Ectodermal cell (in vitro differentiated cells): ENCODE measurements at regions not wholly inside any gene's neighbourhood (a gene's known extent, or its start where the extent isn't known, plus 50 kb on each side); places are given as distances from the start of the nearest gene placed in this dataset.

Source experiments
- H3K27ac ChIP-seq: 2 replicates; pipeline ENCODE4 v1.7.0; 2013; ENCODE audit warnings: mild to moderate bottlenecking, low read depth, low read length; ENCODE audit not compliant: insufficient read depth, poor library complexity, severe bottlenecking
- H3K27me3 ChIP-seq: 2 replicates; pipeline ENCODE4 v1.7.0; 2013; ENCODE audit warnings: mild to moderate bottlenecking, low read length; ENCODE audit not compliant: insufficient read depth, control insufficient read depth, poor library complexity, severe bottlenecking
- H3K36me3 ChIP-seq: one replicate; pipeline ENCODE4 v1.7.0; 2013; ENCODE audit warnings: low read length; ENCODE audit not compliant: control insufficient read depth, insufficient read depth
- H3K4me1 ChIP-seq: one replicate; pipeline ENCODE4 v1.7.0; 2013; ENCODE audit warnings: low read length; ENCODE audit not compliant: control insufficient read depth, insufficient read depth
- H3K4me3 ChIP-seq: 2 replicates; pipeline ENCODE4 v1.7.0; 2013; ENCODE audit warnings: low read depth, low read length, control low read depth; ENCODE audit not compliant: insufficient read depth
- H3K9me3 ChIP-seq: 2 replicates; pipeline ENCODE4 v1.7.0; 2013; ENCODE audit warnings: mild to moderate bottlenecking, low read length, moderate library complexity; ENCODE audit not compliant: control insufficient read depth
- WGBS, 2 experiments: methylation state at CpG; one replicate each; pipeline ENCODE4 v1.1.7; 2013; ENCODE audit warnings: missing lambda C conversion rate in 2 of 2; 5-methylcytosine and 5-hydroxymethylcytosine counted together

GRCh38 chr12:18922851-18923250 lies 184.9 kb downstream of the CAPZA3 start:
- Histone ChIP-seq H3K27me3 (no peaks in the 10 kb centered on the region), H3K27ac (no peak overlapping the region)
- 92 to 96% methylated on average over 4 of the region's 4 CpGs for WGBS, 2 experiments

DNA sequence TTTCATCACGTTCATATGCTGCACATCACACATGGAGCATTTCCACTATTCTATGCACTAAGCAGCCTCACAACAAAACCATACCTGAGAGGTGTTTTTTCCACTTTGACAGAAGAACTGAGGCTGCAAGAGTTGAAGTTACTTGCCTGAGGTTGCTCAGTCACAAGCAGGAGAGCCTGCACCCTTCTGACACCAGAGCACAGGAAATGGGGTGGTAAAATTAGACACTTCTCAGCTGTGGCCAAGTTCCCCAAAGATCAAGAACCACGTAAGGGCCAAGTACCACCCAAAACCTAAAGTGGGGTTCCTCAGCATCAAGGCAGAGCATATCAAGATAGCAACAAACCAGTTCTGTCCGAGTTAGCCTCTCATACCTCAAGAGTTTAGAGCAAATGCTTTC lies 185.8 kb downstream of the CAPZA3 start:
- Histone ChIP-seq H3K27me3 (no peaks in the 10 kb centered on the region), H3K36me3 (no peaks in the 10 kb centered on the region), H3K4me3 (no peak overlapping the region), H3K9me3 (no peaks in the 10 kb centered on the region), H3K4me1 (no peaks in the 10 kb centered on the region), H3K27ac (no peak overlapping the region)
- WGBS, 2 experiments, result 91 to 97% methylated on average over 3 of the region's 3 CpGs

More at GRCh38 chr12:18922851-18923250, 184.9 kb downstream of the CAPZA3 start:
- Histone ChIP-seq H3K4me3 (no peak overlapping the region), H3K36me3 (no peaks in the 10 kb centered on the region), H3K4me1 (no peaks in the 10 kb centered on the region), H3K9me3 (no peaks in the 10 kb centered on the region)

DNA sequence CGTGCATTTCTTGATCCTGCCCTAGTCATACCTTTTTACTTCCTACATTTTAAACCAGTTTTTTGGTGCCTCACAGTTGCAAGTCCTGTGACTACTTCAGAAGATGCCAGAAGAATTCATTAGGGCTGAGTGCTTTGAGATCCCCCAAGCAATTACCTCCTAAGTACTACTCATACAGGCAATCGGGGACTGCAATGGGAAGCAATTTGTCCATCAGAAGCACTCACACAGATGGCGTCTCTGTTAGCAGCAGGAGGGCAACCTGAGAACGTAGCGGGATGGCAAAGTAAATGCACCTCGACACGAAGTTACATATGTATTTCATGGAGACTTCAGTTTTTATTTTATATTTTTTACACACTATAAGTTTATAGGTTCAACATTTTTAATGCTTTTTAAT lies 188.3 kb downstream of the CAPZA3 start:
- Histone ChIP-seq H3K27me3 (no peaks in the 10 kb centered on the region), H3K36me3 (no peaks in the 10 kb centered on the region), H3K4me1 (no peaks in the 10 kb centered on the region), H3K4me3 (no peak overlapping the region), H3K9me3 (no peaks in the 10 kb centered on the region), H3K27ac (no peak overlapping the region)
- WGBS, 2 experiments, result 86 to 87% methylated on average over 7 of the region's 7 CpGs

DNA sequence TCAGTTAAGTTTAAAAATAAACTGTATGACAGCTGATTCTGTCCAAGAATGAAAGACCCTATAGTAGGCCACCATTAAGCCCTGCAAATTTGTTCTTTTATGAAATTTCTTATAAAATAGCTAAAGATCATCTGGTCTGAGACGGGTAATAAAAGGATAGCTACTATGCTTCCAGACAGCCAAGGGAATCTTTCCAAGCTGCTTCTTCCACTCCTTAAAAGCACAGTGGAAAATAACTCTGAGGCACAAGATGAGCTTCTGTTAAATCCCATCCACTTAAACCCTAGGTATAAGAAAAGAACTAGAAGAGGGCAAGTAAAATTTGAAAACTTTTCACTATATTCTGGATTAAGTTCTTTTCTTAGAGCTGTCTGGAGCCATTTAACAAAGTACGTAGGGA lies 194.3 kb downstream of the CAPZA3 start:
- no peaks in the 10 kb centered on the region for H3K4me1 ChIP-seq
- 75 to 82% methylated on average over 2 of the region's 2 CpGs for WGBS, 2 experiments
- no peak overlapping the region for H3K27ac ChIP-seq
- no peak overlapping the region for H3K4me3 ChIP-seq
- no peaks in the 10 kb centered on the region for H3K27me3 ChIP-seq
- no peaks in the 10 kb centered on the region for H3K36me3 ChIP-seq
- no peaks in the 10 kb centered on the region for H3K9me3 ChIP-seq

GRCh38 chr12:18932715-18933114 lies 194.8 kb downstream of the CAPZA3 start:
- Histone ChIP-seq H3K36me3 (no peaks in the 10 kb centered on the region), H3K9me3 (no peaks in the 10 kb centered on the region), H3K4me3 (no peak overlapping the region), H3K4me1 (no peaks in the 10 kb centered on the region), H3K27ac (no peak overlapping the region), H3K27me3 (no peaks in the 10 kb centered on the region)
- 78 to 80% methylated on average over 2 of the region's 2 CpGs for WGBS, 2 experiments

DNA sequence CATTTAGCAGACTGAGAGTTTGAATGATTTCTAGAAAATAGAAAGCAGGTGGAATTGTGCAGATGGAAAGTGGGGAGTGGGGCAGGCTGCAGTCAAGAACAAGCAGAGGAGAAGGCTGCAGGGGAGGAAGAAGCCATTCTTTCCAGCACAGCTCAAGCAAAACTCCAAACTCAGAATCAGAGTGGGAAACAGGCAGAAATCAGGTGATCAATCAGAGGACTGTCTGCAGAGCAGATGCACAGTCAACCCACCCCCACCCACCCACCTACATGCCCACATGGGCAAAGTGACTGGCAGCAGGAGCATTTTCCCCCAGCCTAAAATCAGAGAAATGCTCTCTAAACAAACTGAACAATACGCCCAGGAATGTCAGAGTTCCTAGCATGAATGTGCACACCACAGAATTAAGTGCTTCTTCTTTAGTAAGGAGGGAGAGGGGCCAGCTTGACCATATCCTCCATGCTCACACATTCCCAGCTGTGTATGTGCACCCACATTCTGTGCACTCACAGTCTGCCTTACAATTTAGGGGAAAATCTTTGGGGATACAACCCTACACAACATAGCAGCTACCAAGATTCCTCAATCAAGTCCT lies 194.1 kb upstream of the PLEKHA5 start:
- 86 to 89% methylated on average over 1 of the region's 1 CpG for WGBS, 2 experiments
- H3K4me1 ChIP-seq, result no peaks in the 10 kb centered on the region
- H3K36me3 ChIP-seq, result no peaks in the 10 kb centered on the region
- H3K27ac ChIP-seq, result no peak overlapping the region
- no peaks in the 10 kb centered on the region for H3K9me3 ChIP-seq
- H3K4me3 ChIP-seq, result no peak overlapping the region
- no peaks in the 10 kb centered on the region for H3K27me3 ChIP-seq

GRCh38 chr12:18939051-18939450 lies 190.5 kb upstream of the PLEKHA5 start:
- 92 to 100% methylated on average over 1 of the region's 1 CpG for WGBS, 2 experiments
- Histone ChIP-seq H3K4me1 (no peaks in the 10 kb centered on the region), H3K4me3 (no peak overlapping the region), H3K36me3 (no peaks in the 10 kb centered on the region), H3K27me3 (no peaks in the 10 kb centered on the region), H3K9me3 (no peaks in the 10 kb centered on the region), H3K27ac (no peak overlapping the region)

DNA sequence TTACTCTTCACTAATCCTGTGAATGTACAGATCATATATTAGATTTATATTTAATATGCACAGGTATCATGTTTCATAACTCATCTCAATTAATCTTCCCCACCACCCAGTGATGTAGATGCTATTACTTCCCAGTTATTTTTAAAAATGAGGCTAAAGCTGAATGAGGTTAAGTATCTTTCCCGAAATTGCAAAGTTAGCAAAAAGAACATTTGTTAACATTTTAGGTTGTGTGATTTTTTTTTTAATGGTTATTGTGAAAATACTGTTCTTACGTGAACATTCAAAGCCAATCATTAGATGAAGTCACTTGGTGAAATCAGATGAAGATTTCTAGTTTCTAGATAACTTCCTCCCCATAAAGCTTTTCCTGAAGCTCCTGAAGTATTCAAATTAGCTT lies 186.9 kb upstream of the PLEKHA5 start:
- Histone ChIP-seq H3K9me3 (no peaks in the 10 kb centered on the region), H3K27me3 (no peaks in the 10 kb centered on the region), H3K4me1 (no peaks in the 10 kb centered on the region), H3K27ac (no peak overlapping the region), H3K36me3 (no peaks in the 10 kb centered on the region), H3K4me3 (no peak overlapping the region)
- WGBS, 2 experiments, result 94 to 97% methylated on average over 2 of the region's 2 CpGs

DNA sequence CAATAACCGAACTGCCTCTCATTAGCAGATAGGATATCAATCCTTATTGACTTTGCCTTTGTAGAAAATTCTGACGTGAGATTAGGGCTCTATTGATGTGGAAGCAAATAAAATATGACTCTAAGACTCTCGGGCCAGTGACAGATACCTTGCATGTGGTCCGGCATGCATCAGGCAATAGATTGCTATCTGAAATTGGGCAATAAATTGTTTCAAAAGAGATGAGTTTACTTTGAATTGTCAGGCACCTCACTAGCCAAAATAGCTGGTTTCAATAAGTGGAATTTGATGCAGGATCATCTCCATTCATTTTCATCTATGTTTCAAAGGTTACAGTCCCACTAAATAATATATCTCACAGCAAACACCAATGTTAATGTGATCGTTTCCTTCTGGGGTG lies 186.3 kb upstream of the PLEKHA5 start:
- Histone ChIP-seq H3K27ac (no peak overlapping the region), H3K27me3 (no peaks in the 10 kb centered on the region), H3K9me3 (no peaks in the 10 kb centered on the region), H3K36me3 (no peaks in the 10 kb centered on the region), H3K4me1 (no peaks in the 10 kb centered on the region), H3K4me3 (no peak overlapping the region)
- 78% methylated on average over 5 of the region's 5 CpGs for WGBS, 2 experiments

DNA sequence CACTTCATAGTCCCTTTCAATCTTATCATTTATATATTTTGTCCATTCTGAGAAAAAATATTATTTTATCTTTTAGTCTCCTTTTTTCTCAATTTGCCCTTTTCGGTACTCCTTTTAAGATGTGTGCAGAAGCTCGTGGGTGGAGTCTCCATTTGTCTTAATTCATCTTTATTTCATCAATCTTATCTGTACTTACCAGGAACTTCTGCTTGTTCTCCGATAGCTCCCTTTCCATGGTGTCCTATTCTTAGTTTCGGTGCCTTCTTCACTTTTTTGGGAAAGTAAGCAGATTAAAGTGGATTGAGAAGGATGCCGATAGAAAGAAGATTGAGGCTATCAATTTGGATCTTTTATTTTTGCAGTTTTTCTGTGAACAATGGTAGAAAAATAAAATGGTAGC lies 183.4 kb upstream of the PLEKHA5 start:
- H3K4me1 ChIP-seq, result no peaks in the 10 kb centered on the region
- no peaks in the 10 kb centered on the region for H3K27me3 ChIP-seq
- no peaks in the 10 kb centered on the region for H3K9me3 ChIP-seq
- H3K4me3 ChIP-seq, result no peak overlapping the region
- no peaks in the 10 kb centered on the region for H3K36me3 ChIP-seq
- no peak overlapping the region for H3K27ac ChIP-seq
- WGBS, 2 experiments, result 93 to 97% methylated on average over 4 to 5 of the region's 5 CpGs

DNA sequence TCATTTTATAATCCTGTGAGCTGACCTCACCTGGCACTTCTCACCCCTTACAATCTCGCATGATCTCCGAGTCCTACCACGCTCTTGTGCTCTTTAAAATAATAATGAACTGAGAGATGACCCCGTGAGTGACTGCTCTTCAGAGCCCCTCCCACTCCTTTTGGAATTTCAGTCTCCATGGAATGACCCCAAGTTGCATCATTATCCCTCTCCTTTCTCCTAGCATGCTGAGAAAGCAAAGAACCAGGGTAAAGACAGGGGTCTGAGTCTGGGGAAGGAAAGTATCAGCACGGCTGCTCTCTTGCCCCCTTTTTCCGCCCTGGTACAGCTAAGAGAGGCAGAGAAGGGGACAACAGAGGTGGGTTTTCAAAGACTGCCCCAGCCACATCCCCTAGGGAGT lies 178.3 kb upstream of the PLEKHA5 start:
- 65 to 69% methylated on average over 6 of the region's 6 CpGs for WGBS, 2 experiments
- Histone ChIP-seq H3K27ac (no peak overlapping the region), H3K4me1 (peaks cover 4% of the 10 kb centered on the region), H3K27me3 (no peaks in the 10 kb centered on the region), H3K9me3 (no peaks in the 10 kb centered on the region), H3K4me3 (no peak overlapping the region), H3K36me3 (no peaks in the 10 kb centered on the region)
